Umbilical cord (tissue), 1 donor: ENCODE measurements at regions not wholly inside any gene's neighbourhood (a gene's known extent, or its start where the extent isn't known, plus 50 kb on each side); places are given as distances from the start of the nearest gene placed in this dataset.
A peak's percentile ranks its signal among the peaks of the same experiment; 100 is the strongest.

Experiments
- DNase-seq: peaks from one replicate; pipeline ENCODE4 v3.0.0-alpha.2; 2015; ENCODE audit warnings: low spot score

DNA sequence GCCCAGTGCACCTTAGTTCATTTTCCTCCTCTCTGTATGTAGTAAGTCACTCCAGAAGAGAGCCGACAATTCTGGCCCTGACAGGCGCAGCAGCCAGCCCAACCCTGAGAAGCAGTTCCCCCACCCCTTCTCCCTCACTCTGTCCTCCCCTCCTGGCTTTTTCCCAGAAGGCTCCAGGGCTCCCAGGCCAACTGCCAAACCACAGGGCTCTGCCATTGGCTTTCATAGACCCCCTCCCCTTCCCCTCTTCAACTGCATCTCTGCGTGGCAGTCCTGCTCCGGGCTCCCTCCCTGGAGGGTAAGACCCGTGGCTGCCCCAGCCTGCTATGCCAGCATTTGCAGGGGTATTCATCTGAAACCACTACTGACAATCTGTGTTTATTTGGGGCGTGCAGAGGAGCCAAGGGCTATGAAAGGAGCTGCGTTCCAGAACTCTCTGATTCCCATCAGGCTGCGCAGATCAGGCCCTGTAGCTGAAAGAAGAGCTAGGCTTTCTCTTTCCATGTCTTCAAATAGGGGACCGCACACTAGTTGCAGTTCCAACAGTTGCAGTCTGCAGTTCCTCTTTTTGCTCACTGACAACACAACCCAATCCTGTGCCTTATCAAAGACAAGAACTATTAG is 388.6 kb upstream of the TNP1 start:
- peak; percentile 97 for DNase-seq

DNA sequence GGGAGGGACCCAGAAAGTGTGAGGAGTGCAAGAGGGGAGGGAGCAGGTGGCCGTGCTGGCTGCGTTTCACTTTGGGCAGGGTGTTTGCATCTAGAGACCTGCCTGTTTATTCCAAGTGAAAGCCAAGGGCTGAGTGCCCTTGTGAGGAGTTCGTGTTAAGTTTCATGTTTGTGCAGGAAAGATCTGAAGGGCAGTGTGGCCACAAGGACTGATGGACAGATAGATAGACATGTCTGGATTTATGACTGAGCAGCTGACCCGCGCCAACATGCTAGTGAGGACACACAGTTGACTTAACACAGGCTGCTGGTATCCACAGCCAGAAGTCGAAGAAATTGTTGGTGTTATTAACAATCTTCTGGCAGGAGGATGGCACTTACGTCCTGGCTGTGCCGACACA is 387.6 kb upstream of the TNP1 start:
- no peak for DNase-seq

DNA sequence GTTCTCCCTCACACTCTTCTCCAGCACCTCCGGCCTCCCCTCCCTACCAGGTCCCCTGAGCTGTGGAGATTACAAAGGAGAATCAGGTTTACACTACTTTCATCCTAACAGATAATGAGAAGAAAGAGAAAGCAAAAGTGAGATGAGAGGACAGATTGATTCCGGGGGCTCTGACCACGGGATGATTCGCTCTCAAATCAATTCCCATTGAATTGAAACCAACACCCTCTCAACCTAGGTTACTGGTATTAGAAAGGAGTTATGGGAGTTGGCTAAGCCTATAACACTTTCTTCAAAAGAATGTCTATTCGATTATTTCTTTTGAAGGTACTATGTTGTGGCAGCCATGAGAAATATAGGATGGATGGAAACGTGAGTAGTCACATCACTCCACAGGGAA is 386.2 kb upstream of the TNP1 start:
- DNase-seq: no peak

DNA sequence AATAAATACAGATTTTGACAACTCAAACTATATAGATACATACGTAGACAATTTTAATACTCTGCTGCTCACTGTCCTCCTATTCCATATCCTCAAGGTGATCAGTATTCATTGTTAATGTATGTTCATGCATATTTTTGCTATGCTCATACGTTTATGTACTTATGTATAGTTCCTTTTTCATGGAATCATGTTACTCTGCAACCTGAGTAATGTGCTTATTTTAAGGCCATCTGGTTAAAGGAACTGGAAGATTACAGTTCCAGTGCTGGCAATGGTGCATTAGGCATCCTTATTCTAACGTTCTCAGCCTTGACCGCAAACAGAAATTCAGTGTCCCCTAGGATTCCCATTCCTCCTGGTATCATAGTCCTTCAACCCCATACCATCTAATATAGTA is 385.0 kb upstream of the TNP1 start:
- DNase-seq: no peak

DNA sequence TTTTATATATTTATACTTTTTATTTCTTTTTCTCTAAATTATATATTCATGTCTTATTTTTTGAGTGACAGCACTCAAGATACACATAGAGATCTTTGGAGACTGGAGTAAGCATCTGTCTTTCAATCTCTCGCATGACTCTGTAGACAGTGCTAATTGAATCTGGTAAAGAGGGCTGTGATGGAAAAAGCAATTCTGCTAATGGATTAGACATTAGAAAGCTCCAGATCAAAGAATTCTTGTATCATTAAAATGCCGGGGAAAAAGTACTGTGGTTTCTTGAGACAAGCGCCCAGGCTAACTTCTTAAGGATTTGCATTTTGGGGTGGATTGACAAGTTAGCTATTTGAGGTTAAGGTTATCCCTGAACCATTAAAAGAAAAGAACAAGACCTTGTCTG is 383.1 kb upstream of the TNP1 start:
- no peak for DNase-seq

DNA sequence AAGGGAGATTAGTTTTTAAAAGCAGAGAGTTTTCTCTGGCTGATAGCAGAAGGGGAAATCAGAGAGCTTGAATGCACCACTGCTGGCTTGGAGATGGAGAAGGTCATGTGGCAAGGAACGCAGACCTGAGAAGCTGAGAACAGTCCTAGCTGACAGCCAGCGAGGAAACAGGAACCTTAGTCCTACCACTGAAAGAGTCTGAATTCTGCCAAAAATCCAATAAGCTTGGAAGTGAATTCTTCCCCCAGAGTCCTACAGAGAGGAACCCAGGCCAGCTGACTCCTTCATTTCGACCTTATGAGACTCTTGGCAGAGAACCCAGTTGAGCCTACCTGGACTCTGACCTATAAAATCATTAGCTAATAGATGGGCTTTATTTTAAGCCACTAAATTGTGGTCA is 371.9 kb upstream of the TNP1 start:
- no peak for DNase-seq

DNA sequence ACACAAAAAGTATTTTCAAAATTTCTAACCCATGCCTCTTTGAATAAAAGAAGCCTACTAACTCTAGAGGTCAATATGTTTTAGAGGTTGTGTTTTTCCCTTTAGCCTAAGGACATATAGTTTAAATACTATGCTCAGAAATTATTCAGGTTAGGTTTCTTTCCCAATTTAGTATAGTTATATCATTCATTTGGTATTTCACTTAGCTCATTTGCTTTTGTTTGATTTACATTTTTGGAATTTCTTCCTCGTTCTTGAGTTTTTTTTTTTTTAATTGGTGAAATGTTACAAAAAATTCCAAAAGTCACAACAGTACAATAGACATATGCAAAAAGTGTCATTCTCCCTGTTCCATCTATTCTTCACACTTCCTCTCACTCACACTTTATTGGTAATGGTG is 371.3 kb upstream of the TNP1 start:
- DNase-seq: no peak

DNA sequence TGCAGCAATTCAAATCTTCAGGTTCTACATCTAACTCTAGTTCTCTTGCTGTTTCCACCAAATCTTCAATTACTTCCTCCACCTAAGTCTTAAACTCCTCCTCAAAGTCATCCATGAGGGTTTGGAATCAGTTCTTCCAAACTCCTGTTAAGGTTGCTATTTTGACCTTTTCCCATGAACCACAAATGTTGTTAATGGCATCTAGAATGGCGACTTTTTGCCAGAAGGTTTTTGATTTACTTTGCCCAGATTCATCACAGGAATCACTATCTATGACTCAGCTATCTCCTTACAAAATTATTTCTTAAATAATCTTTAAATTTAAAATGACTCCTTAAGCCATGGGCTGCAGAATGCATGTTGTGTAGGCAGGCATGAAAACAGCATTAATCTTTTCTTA is 368.9 kb upstream of the TNP1 start:
- no peak for DNase-seq

DNA sequence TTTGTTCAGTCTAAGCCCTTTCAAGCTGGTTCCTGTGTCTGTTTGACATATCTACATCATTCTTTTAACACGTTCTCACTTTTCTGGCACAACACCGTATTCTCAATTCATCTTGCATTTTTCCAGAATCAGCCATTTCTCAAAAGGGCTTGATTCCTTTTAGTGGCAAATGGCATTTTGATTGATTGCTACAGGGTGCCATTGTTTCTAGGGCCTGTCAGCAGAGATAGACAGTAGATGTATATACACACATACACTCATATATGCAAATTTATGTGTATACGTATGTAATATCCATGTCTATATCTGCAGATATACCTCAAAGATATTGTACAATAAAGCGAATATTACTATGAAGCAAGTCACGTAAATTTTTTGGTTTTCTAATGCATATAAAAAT is 367.9 kb upstream of the TNP1 start:
- no peak for DNase-seq

DNA sequence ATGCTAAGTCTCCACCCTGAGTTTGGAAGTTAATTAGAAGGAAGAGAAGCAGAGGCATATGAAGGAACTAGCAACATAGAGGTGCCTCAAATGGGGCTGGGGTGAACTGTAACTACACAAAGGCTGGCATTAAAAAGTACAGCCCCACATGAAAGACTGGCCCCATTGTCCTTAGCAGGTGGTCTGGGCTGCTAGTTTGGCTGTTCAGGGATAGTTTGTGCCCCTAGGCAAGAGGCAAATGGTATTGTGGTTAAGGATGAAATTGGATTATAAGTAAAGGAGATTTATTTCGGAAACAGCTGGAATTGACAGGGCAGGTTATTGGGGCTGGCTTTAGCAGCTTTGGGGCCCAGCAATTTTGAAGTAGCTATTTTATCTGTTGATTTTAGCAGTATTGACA is 365.7 kb upstream of the TNP1 start:
- DNase-seq: no peak

DNA sequence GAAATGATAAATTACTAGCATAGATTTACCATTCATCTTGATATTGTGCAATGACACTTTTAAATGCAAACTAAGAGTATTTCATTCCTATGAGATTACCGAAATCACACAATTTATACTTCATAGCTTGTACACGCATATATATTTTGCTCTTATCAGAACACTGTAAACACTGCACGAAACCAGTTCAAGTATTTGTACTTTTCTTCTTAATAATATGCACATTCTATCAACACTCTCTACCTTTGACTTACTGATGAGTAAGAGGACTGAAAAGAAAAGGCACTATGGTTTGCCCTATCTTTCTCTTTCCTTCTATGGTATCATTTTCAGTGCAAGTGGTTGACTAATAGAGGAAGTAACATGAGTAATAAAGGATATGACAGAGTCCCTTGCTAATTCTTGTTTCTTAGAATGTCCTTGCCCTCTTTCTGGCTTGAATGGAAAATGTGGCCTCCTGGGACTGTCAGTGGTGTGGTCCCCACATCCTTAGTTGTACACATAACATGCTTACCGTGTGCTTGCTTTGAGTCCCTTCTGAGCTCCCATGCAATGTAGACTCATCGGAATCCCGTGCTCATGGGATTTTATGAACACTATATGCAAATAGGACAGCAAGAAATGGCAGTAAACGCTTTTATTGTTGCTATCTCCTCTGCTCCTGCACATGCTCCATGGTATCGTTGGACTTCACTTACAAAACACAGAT is 363.5 kb upstream of the TNP1 start:
- DNase-seq: peak; percentile 58

DNA sequence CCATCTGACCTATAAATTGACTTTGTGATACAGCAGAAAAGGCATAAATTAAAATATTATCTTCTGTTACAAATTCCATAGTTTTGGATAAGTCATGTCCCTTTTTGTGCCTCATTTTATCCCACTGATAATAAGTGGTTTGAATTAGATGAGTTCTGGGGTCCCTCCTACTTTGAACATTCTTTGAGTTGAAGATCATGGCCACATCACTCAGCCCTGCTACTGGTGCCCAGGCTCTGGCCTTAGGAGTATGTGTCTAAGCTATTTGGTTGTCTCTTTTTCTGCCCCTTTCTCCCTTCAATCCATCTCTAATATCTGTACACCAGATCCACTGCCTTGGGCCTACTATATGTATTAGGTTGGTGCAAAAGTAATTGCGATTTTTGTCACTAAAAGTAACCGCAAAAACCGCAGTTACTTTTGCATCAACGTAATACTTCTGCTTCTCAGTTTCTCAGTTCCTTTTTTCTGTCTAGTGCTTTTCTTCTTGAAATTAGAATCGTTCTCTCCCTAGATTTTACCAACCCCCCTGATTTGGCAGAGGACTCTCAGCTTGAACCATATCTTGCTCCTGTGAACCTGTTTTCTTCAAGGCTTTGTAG is 362.5 kb upstream of the TNP1 start:
- no peak for DNase-seq

DNA sequence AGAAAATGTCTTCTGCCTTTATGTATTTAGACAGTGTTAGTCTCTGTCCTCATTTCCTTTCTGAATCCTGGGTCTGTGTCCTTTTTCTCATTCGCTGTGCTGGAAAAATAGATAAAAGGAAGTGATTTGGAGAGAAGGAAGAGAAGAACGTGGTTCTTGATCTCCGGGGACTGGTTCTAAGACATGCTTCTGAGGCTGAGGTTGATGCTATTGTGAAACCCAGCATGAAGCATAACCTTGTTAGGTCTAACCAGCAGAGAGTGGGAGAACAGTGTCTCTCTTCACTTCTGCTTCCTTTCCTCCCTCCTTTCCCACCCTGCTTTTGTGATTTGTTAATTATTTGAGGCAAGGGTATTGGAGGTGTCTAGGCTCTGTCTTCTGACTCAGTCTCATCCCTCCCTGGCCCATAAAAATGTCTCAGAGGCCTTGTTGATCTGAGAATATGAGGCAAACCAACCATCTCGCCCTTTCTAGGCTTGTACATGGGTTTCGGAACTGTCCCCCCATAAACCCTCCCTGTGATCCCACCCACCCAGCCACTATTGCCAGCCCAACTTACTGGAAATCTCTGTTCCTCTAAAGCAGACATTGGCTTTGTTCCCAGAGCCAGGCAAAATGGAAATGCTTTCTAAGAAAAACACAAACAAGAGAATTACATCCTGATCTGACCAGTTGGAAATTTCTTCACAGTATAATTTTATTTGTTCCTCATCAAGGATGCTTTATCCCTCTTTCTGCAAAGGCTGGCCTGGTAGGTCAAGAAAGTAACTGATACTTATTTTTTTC is 360.6 kb upstream of the TNP1 start:
- peak; percentile 70 for DNase-seq

DNA sequence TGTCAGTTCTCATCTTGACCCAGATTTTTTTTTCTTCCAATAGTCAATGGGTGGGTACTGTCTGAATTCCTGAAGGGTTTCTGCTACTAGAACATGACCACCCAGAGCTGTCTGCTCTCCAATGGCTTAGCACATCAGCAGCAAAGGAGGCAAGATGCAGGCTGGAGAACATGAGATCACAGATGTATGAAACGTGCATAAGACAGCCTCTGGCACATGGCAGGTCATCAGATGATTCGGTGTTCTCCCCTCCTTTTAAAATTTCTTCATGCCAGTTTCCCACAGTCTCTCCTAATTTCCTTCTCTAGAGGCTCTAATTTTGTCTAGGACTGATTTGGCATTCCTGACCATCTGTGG is 359.3 kb upstream of the TNP1 start:
- DNase-seq: no peak

DNA sequence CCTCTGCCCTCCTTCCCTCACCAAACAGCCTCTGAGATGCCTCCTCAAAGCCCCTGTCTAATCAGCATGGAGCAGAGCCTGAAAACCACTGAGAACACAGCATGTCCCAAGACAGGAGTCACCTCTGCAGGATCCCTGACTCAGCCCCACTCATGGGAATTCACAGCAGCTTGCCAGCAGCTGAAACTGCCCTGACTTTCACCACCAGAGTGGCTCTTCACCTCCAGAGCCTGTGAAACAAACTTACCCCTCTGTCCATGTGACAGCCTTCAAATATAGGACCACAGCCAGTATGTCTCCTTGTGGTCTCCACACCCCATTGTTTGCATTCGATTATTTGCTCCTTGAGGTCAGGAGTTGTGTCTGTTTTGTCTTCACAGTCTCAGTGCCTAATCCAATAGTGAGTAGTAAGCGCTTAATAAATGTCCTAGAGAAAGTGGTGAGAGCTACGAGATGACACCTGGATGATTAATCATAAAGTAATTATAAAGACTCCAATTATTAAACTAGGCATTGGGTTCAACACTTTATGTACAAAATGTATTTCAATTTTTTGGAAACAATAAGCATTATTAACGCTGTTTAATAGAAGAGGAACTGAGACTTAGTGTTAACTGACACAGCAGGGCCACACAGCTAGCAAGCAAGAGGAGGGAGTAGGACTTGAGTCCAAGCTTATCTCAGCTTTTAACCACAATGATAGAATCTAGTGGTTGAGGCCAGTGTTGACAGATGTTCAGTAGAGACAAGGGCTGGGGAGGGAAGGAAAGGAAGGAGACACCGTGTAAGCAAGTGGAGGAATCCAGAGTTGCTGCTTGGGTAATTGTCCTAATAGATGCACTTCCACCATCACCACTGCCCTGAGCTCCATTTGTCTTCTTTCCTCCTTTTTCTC is 358.7 kb upstream of the TNP1 start:
- DNase-seq: no peak

DNA sequence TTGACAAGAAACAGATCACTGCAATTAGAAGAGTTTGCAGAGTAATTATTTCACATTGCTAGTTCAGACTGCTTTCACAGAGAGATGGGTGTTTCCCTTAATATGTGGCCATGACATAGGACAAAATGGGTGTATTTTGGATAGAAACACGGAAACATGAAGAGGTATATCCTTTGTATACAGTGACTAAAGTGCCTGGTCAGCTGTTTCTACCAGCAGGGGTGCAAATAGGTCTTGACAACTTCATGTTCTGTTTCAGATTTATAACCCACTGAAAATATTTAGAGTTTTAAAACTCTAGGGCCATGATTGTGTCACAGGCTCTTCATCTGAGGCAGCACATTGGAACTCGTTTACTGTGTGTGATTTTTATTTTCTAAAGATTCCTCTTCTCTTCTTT is 357.1 kb upstream of the TNP1 start:
- DNase-seq: no peak

DNA sequence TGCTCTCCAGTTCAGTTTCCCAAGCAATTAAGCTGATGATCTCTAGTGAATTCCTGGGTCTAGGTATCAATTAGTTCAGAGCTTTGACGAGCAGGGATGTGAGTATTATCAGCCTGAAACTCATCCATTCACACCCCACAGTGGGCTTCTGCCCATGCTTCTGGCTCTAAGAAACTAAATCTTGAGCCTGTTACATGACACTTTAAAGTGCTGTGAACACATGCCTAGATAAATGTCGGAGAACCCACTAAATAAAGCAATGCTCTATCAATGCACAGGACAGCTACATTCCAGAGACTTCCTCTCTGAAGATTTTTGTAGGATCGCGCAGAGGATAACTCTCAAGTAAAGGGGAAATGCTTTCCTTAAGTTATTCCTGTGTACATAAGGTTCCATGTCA is 356.5 kb upstream of the TNP1 start:
- no peak for DNase-seq

DNA sequence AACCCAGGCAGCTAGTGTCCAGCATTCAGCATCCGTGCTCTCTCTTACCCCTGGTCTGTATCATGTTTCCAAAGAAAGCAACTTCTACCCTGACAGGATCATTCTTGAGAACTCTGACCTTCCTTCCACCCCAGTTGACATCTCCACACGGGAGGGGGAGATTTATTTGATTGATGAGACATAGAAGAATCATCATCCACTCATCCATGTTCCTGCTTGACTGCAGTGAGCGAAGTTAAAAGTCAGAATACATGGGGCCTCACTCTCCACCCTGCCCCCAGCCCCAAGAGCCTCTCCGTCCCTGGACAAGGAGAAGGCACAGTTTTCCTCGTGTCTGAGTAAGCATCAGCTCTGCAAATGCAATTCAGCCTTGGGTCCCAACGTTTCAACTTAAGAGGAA is 356.0 kb upstream of the TNP1 start:
- DNase-seq: no peak

DNA sequence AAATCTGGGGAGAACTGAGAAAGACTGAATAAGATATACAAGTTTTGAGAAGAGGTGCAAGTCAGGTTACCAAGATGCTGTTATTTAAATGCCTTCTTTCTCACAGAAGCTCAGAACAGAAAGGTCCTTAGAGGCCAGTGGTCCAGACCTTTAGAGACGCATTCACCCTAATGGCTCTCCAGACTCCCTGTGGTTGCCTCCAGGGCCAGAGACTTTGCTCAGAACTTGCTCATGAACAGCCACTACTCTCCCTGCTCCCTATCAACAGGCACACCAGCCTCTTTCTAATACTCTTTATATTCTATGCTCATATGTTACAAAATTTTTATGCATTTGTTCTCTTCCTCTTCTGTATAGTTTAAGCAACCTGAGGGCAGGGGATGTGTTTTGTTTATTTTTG is 349.0 kb upstream of the TNP1 start:
- no peak for DNase-seq

DNA sequence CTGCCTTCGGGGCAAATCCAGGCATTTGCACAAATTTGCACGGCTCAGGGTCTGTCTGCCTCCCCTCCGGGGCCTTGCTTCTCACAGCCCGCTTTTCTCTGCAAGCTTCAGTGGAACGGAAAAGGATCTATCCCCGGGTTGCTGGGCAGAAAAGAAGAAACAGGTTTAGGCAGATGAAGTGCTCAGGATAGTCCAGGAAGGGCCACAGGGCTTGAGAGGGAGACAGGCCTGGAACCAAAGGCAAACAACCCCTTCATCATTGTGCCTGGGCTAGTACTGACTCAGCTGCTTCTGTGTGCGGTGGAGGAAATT is 347.8 kb upstream of the TNP1 start:
- no peak for DNase-seq

DNA sequence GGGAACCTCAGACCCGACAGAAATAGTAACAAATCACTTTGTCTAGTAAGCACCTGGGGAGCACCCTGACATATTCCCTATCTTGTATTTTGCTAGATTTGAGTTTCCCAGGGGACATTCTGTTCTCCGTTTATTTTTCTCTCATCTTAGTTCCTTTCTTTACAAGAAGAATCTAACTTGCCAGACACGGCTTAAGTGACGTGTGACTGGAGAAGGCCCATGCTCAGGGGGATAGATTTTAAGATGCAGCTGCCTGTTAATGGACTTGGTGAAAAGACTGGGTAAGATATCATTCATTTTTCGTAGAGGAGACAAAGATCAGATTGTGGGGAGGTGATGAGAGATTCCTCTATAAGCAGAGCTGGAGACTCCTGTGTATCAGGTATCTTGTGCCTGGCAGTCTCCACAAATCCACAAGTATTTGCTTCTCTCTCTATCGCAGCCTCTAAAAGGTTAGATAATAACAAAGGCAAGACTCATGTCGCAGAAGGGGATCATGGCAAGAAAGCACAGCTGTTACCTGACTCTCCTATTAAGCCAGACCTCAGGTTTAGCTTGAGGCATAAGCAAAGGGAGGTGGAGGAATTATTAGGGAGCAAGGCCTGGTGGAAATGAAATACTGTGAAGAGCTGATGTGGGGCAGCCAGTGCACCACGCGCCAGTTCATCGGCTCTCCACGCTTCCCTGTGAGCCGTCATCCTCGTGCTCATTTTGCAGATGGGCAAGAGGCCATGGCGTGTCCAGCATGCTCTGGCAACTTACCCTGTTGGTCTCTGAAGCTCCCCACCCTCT is 347.2 kb upstream of the TNP1 start:
- DNase-seq: peak; percentile 73
